ENCODE measurements at regions not wholly inside any gene's neighbourhood (a gene's known extent, or its start where the extent isn't known, plus 50 kb on each side); places are given as distances from the start of the nearest gene placed in this dataset.
"Not testable (repeated sequence)": the region's sequence is repeated elsewhere in the genome, so short reads cannot be mapped to it uniquely, and the experiment has no call there.

DNA sequence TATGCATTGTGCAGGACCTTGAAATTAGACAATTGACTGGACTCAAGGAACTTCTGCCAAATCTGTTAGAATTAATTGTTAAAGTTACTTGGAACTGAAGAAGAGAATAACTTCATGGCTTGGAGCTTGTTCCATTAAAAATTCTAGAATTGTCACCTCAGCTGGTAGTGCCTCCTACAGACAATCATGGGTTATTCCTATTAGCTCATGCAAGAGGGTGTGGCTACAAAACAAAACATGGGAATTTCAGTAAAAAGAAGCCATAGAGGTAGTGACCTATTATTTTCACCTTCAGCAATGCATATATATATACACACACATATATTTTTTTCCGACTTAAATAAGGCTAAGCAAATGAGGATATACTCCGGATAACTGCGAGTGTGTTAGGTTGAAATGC is 181.9 kb upstream of the DTNA start:
- no peak for DNase-seq (ENCODE audit: low read depth, low spot score)

DNA sequence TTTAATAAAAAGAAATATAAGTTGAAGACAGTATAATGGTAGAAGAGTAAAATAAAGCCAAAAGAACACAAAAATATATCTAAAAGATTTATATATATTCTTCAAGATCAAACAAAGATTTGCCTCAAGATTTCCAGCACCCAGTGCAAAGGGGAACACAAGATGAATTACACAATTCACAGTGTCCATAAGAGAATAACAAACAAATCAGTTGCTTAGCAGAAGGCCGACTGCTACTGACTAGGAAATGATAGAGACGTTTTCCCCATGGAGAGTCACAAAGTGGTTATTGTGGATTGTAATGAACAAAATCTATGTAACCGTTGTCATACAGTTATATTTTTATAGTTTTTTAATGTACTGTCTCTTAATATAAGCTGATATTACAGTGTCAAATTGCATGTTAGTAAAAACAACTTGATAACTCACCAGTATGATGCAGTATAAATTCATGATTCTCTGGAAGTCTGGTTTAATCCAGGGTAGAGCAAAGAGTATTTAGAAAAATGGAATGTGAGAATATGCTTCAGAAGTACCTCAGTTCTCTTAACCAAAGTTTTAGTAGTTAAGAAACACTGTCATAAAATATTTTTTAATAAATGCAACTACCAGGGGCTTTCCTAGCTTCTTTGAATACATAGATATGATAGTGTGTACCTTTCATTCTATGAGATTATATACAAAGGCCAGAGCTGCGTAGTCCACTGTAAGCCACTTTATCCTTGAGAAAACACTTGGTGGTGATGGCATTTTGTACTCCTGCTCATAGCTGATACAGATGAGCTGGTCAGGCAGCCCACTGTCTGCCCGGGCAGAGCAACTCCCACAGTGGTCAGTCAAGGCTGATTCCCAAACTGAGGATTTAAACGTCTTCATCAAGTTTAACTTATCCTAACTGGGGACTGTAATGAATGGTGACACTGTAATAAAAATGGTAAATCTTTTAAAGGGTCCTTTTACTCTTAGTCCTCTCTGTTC is 180.5 kb upstream of the DTNA start:
- no peak for DNase-seq (ENCODE audit: low read depth, low spot score)

DNA sequence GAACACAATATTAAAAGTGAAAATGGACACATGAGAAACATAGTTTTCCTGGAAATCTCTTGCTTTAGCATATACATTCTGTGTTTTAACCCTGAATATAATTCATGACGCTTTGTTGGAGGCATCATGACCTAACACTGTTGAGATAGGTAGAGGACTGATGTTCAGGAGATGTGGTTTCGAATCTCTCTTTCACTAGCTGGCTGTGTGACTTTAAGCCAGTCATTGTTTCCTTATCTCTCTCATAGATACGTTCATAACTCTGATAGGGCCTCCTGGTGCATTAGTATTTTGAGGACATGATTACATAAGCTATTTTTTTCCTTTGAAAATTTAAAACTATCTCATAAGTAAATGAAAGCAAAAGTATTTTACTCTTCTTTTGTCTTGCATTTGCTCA is 179.0 kb upstream of the DTNA start:
- no peak for DNase-seq (ENCODE audit: low read depth, low spot score)

DNA sequence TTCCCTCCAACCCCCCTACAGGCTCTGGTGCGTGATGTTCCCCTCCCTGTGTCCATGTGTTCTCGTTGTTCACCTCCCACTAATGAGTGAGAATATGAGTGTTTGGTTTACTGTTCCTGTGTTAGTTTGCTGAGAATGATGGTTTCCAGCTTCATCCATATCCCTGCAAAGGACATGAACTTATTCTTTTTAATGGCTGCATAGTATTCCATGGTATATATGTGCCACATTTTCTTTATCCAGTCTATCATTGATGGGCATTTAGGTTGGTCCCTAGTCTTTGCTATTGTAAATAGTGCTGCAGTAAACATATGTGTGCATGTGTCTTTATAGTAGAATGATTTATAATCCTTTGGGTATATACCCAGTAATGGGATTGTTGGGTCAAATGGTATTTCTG is 175.5 kb upstream of the DTNA start:
- not testable (repeated sequence) for DNase-seq (ENCODE audit: low read depth, low spot score)

DNA sequence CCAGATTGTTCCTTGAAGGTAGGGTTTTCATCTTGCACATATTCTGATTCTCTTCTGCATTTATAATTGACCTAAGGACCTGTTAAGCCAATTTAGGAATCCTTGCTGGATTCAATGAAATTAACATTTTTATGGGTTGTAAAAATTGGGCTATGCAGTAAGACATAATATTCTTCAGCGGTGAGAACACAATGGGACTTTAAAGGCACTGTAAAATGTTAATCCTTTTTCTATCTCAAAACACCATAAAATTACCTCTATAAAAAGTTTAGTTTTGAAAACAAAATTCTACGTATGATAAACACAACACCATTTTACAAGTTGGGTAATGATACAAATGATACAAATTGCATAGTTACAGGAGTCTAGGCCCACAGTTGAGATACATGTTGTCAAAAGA is 169.2 kb upstream of the DTNA start:
- no peak for DNase-seq (ENCODE audit: low read depth, low spot score)

DNA sequence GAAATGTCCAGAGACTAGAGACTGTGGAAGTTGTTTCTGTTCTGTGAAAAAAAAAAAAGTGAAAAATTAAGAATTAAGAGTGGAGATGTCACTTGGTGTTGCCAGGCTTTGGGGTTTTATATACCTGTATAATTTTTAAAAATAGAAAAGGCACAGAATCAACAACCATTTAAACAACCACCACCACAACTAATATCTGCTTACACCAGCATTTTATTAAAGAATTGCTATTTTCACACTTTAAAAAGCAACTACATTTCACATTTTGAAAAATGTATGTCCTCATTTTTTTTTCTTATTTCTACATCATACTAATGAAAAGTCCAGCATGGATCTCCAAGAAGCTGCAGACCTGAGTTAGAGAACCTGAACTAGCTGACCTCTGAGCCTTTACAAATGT is 167.5 kb upstream of the DTNA start:
- DNase-seq (ENCODE audit: low read depth, low spot score) = no peak

DNA sequence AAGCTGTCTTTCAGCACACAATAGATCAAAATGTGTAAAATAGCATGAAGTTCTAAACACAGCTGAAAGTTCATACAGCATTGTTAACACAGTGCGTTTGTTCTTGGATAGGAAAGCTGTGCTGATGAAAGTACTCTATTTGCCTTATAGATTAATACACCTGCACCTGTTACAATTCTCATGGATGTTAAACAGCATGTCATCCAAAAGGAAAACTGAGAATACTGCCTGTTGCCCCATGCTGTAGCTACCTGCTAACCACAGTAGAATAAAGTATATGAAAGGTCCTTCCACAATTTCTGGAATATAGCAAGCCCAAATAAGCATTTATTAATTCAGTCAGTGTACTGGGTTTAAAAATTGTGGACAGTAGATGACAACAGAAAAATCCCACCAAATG is 166.7 kb upstream of the DTNA start:
- no peak for DNase-seq (ENCODE audit: low read depth, low spot score)

DNA sequence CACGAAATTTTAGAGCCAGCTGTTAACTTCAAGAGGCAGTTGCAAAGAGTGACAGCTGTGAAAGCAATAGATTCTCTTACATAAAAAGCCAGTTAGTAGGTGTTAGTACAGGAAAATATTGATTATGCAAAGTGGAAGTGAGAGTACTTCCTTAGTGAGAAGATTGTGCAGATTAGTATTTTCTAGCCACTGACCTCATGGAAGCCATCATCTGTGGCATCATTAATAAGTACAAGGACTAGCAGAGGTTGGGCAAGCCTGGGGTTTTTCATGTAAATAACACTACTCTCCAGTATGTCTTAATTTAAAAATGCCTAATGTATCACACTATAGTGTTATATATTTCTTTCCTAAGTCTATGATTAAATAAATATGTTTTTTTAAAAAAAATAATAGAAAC is 166.2 kb upstream of the DTNA start:
- no peak for DNase-seq (ENCODE audit: low read depth, low spot score)

DNA sequence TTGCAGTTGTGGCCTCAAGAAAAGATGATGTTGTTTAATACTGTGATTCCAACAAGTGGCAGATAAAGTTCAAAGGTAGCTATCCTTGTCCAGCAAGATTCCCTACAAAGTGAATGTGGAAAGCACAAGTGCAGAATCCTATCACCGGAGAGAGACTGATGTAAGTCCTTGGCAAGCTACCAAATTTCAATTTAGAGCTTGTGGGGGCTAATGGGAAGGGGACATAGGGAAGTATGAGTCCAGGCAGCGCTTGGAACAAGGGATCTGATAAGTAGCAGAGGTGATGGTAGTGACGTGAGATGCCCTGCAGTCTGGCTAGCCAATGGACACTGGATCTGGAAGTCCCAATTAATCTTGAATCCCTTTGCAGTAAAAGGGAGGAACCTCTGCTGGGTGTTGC is 165.2 kb upstream of the DTNA start:
- no peak for DNase-seq (ENCODE audit: low read depth, low spot score)

DNA sequence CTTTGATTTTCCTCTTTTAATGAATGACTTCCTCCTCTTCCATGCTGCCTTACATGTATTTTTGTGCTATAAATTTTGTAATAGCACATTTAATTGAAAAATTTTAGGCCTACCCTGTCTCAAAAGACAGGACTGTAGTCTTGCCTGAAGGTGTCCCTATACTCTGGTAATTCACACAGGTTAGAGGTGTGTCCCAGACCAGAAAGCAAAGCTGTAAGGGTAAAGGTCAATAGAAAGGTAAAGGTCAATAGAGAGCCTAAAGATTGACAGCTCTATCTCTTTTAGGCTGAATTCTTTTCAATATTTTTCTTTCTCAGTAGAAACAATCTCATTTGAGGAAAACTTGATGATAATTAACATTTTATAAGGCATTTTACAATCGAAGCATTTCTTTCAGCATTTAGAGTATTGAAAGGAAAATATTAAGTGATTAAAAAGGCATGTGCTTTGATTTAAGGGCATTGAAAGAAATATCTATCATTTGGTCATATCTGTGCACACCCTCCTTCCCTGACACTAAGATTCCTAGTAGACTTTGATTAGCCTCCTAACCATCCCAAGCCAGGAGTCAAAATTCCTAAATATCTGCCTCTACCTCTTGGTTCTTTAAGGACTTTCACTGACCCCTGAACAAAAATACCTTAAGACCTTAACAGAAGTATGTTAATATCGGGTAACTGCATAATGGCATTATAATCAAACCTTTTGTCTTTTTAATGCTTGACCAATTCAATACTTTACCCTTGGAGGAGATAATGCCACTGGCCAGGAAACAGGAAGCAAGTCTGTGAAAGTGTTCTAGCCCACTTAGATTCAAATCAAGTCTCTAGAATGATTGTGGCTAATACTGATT is 161.8 kb upstream of the DTNA start:
- no peak for DNase-seq (ENCODE audit: low read depth, low spot score)

DNA sequence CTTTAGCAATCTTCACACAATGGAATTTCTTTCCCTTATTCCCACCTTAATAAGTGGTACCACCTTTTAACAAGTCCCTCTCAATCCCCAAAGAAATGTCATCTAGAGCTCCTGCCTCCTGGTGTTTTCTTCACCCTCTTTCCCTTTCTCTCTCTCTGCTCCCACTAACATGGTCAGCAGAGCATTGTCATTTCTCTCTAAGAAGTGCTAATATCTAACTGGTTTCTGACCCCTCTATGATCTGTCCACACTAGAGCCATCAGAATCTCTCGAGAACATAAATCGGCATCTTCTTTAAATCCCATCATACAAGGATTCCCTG is 161.2 kb upstream of the DTNA start:
- DNase-seq (ENCODE audit: low read depth, low spot score) = no peak

DNA sequence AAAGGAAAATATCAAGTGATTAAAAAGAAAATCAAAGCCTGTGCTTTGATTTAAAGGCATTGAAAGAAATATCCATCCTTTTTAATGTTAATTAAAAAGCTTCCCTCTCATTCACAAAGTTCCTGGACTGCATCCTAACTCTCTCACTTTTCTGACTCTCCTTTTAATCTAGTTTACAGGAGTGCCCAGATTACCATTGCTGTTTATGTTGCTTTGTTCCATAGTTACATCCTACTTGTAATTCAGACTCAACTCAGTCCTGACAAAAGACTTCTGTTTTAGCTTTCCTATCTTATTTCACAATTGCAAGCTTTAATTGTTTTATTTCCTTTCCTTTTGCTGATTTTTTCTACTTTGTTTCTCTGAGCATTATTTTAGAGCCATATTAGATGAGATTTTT is 160.7 kb upstream of the DTNA start:
- no peak for DNase-seq (ENCODE audit: low read depth, low spot score)

DNA sequence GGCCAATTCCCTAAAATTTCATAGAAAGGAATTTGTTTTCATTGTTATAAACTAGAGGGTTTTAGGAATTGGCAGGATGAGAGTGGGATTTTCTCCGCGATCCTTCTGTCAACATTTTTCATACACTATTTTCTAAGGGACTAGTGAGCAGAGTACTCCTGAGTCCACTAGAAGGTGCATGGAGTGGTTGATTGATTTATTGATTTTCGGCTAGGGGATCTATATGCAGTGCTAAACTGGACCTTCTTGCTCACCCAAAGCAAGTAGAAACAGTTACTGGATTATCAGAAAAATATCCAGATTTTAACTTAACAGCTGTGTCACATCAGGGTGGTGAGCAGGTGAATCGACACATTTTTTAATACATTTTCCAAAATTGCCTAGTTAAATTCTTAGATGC is 159.9 kb upstream of the DTNA start:
- DNase-seq (ENCODE audit: low read depth, low spot score) = no peak

DNA sequence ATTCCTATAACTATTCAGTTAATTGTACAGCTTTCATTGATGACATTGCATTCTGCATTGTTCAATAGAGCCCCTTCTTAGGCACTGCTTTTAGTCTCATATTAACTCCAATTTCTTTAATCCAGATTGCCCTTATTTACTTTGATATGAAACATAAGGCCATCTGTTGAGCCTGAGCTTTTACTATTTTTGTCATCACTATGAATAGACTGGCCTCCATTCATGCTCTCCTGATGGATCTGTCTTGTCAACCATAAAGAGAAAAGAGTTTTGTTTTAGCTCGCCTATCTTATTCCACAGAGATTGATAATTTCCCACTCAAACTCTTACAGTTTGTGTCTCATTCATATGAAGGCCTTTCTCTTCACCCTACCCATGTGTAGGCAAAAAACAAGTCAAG is 159.2 kb upstream of the DTNA start:
- DNase-seq (ENCODE audit: low read depth, low spot score) = no peak

DNA sequence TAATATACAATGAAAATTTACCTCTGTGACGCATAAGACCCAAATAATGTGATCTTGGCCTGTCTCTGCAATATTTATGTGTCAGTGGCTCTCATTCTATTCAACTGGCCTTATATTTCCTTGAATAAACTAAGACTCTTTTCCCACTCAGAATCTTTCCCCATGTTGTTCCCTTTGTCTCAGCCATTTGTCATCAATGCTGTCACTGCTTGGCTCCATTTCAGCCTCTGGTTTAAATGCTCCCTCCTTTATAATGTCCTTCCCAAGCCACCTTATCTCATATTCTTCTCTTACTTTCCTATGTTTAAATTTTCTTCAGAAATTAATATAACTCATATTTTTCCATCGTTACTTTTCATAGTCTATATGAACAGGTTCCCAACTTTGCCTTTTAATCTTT is 158.3 kb upstream of the DTNA start:
- DNase-seq (ENCODE audit: low read depth, low spot score) = no peak

DNA sequence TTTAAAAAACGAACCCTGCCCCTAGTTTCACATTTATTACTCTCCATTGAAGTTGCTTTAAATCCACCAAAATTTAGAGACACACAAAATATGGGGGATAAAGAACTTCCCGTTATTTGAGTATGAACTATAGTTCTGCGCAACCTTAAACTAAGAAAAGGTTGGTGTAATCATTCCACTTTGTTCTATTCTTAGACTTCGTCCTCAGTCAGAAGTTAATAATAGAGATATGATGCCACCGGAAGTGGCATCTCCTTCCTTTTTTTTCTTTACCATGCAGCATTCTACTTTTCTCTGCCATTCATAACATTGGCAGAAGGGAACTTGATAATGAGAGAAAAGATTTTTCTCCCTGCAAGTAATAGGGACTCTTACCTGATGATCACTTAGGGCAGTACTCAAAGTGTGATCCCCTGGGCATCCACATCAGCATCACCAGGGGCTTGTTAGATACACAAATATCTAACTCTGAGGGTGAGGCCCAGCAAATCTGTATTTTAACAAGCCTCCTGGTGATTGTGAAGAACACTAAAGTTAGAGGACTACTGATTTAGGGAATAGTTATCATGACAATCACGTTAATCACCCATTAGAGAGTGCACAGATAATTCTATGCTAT is 147.7 kb upstream of the DTNA start:
- no peak for DNase-seq (ENCODE audit: low read depth, low spot score)

DNA sequence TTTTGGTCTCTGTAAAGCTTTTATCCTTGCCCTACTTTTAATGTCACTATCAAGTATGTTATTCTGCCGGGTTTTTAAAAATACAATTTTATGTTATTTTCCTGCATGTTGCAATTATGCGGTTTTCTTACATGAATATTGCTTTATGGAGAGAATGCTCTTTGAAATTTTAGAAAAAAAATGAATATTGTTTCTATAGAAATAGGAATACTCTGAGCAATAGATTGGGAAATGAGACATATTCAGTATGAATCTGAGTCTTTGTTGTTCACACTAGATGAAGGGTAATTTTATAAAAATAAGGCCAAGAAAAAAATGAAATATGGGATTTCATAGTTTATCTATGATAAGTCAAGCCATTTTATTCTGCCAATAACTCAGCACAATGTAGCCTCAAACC is 142.2 kb upstream of the DTNA start:
- no peak for DNase-seq (ENCODE audit: low read depth, low spot score)

DNA sequence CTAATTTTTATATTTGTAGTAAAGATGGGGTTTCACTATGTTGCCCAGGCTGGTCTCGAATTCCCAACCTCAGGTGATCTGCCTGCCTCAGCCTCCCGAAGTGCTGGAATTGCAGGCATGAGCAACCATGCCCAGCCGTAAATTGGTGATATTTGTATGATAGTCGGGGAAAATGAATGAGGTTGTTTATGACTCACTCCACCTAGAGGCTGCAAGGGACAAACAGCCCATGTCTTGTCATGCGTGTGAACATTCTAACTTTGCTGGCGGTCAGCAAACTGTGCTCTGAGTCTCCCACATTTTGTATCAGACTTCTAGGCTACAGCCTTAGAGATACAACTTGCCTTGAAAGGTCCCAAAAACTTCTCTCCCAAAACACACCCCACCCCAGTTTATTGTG is 133.5 kb upstream of the DTNA start:
- DNase-seq (ENCODE audit: low read depth, low spot score) = no peak

DNA sequence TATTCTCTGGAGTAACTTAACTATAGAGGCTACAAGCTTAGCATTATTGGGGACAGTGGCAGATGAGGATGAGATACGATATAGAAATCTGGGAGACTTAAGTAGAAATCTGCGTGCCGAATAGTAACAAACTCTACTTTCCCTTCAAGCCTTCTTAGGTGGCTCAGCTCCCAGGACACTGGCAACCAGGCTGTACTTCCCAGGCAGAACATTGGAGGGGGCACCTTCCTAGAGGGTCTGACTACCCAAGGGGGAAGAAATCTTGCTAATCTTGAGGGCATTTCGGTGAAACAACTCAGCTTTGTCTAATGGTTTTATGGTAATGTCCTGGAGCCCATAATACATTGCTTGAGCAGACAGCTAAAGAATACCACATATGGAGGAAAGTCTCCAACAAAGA is 126.2 kb upstream of the DTNA start:
- DNase-seq (ENCODE audit: low read depth, low spot score) = no peak

DNA sequence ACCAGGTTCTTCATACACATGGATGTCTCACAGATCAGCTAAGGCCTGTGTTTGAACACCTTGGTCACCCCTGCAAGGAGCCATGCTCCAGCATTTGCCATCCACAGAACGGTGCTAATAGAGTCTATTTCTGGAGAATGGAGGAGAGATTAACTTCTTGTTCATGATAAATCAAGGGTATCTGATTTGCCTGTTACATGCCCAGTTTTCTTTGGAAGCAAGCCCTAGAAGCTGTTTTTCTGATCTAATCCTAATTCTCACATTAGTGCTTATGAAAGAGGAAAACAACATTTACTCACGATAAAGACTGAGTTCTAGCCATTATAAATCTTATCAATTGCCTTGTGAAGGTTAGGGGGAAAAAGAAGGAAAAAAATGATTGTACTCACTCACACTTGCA is 119.6 kb upstream of the DTNA start:
- DNase-seq (ENCODE audit: low read depth, low spot score) = no peak

DNA sequence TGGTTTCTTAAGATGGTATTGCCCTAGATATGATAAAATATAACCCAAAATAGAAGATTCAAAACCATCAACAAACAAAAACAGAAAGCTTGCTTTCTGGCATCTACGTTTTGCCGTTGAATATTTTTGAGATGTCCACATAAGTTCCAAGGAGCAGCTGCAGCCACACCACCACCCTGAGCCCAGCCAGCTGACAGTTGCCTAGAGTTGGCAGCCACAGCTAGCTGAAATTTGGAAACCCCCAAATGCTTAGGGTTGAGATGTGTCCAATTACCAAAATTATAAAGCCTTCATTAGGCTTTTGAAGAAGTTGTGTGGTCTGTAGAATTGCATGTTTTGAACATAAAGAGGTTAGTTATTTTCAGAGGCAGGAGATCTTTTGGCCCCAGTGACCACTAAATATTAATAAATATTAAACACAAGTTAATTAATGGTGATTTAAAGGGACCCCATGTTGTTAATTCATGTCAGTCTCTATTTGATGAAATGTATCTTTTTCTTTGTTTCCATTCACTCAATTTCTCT is 118.1 kb upstream of the DTNA start:
- no peak for DNase-seq (ENCODE audit: low read depth, low spot score)

DNA sequence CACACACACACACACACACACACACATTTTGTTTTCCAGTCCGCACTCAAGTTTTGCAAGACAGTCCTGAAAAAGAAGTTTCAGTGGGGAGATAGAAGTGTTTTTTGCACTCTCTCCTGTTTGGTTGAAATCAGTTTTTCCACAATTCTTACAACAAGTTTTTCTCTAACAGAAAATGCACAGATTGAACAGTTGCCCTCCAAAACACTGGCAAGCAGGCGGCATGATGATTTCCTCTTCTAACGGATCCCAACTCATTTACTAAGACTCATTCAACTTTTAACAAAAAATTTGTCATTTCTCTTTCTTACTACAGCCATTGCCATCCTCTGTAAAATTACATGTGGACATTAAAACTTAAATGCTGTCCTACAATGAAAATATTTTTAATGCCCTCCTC is 117.6 kb upstream of the DTNA start:
- no peak for DNase-seq (ENCODE audit: low read depth, low spot score)

All from pulmonary artery endothelial cell (primary cell).